K562 (cell line): ENCODE measurements at regions not wholly inside any gene's neighbourhood (a gene's known extent, or its start where the extent isn't known, plus 50 kb on each side); places are given as distances from the start of the nearest gene placed in this dataset.

Experiments
- ETS2 ChIP-seq: IDR thresholded peaks from 2 replicates; pipeline ENCODE4 v1.6.1; 2016; ENCODE audit warnings: borderline replicate concordance, missing genetic modification characterization, mild to moderate bottlenecking, moderate library complexity, missing compliant biosample characterization; ENCODE audit not compliant: poor library complexity, severe bottlenecking
- HDAC2 ChIP-seq: fragments of 450-650 bp; IDR thresholded peaks from 2 replicates; pipeline ENCODE4 v1.6.1; 2016; ENCODE audit warnings: mild to moderate bottlenecking
- HNRNPUL1 ChIP-seq: fragments of 200-400 bp; formaldehyde crosslinking; IDR thresholded peaks from 2 replicates; pipeline ENCODE4 v1.6.1; 2017; ENCODE audit warnings: low read length
- JUN ChIP-seq, 2 experiments: sonication (generic) in 1 of 2; formaldehyde crosslinking in 1 of 2; IDR thresholded peaks; 2 replicates each; pipeline versions ENCODE4 v1.6.1 to v1.8.0; 2012 to 2022; ENCODE audit warnings: borderline replicate concordance in 2 of 2, mild to moderate bottlenecking in 2 of 2, improper control_type of control experiment in 1 of 2, low read depth in 1 of 2, low read length in 1 of 2, missing genetic modification reagents in 1 of 2
- MIER1 ChIP-seq: fragments of 450-650 bp; IDR thresholded peaks from 2 replicates; pipeline ENCODE4 v1.6.1; 2016; ENCODE audit warnings: antibody characterized with exemption, mild to moderate bottlenecking, low read depth
- NCOA1 ChIP-seq: fragments of 450-650 bp; IDR thresholded peaks from 2 replicates; pipeline ENCODE4 v1.6.1; 2016; ENCODE audit warnings: low read depth
- NEUROD1 ChIP-seq: fragments of 150-350 bp; IDR thresholded peaks from 2 replicates; pipeline ENCODE4 v1.6.1; 2014; ENCODE audit warnings: borderline replicate concordance, low read length, low read depth; ENCODE audit not compliant: partially characterized antibody
- POLR2A ChIP-seq: fragments of 450-650 bp; conservative IDR thresholded peaks from 2 replicates; pipeline ENCODE4 v1.6.1; 2016
- ZNF384 ChIP-seq: IDR thresholded peaks from 2 replicates; pipeline ENCODE4 v1.6.1; 2012; ENCODE audit warnings: low read depth, low read length, improper control_type of control experiment
- ZSCAN29 ChIP-seq: fragments of 450-650 bp; IDR thresholded peaks from 2 replicates; pipeline ENCODE4 v1.6.1; 2017
- TF ChIP-seq, protein P1 (sequence below): sonication (generic); formaldehyde crosslinking; IDR thresholded peaks from 2 replicates; pipeline ENCODE4 v1.8.0; 2023; ENCODE audit warnings: mild to moderate bottlenecking, missing genetic modification reagents
- TF ChIP-seq, protein P2 (sequence below), 3 experiments: IDR thresholded peaks in 2 of 3; conservative IDR thresholded peaks in 1 of 3; 2 replicates each; pipeline ENCODE4 v1.5.1; 2011 to 2012; ENCODE audit warnings: low read length in 3 of 3, mild to moderate bottlenecking in 3 of 3, control low read depth in 2 of 3, improper control_type of control experiment in 1 of 3, inconsistent platforms in 1 of 3, low read depth in 1 of 3, mixed read lengths in 1 of 3, moderate library complexity in 1 of 3; ENCODE audit not compliant: insufficient read depth in 2 of 3
- TF ChIP-seq, protein P3 (sequence below): sonication (generic); formaldehyde crosslinking; IDR thresholded peaks from 2 replicates; pipeline ENCODE4 v1.8.1; 2023; ENCODE audit warnings: mild to moderate bottlenecking, missing genetic modification reagents
- TF ChIP-seq, protein P4 (sequence below): conservative IDR thresholded peaks from 2 replicates; pipeline ENCODE4 v1.6.1; 2011; ENCODE audit warnings: low read depth, mild to moderate bottlenecking, low read length; ENCODE audit not compliant: control insufficient read depth

DNA sequence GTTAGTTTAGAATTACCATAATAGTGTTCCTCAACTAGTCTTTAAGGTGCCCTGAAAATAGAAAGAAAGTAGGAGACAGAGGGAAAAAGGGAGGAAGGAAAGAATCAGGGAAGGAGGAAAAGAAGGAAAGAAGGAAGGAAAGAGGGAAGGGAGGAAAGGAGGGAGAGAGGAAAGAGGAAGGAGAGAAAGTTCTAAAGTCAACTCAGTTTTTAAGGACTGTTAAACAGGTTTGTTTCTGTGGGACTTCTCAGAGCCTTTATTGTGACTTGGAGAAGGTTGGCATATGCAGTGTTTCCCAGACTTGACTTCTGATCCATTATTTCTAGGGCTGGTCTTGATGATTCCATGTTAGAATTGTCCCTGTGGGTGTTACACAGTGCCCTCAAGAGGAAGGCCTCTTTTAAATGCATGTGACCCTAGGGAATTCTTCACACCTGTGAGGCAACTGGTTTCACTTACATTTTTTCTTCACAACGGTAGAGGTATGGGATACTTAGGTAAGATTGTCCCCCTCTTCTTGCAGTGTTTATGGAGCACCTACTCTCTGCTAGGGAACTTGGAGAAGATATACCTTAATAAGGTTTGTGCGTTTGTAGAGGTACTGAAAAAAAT lies 132.7 kb upstream of the GMDS start:
- TF ChIP-seq ZNF384 (no peak), JUN (IDR thresholded peaks at IDR 0.05; ENCODE audit: borderline replicate concordance, low read depth, low read length) (no peak), JUN (CRISPR knock-in tag; IDR thresholded peaks at IDR 0.05; ENCODE audit: borderline replicate concordance) (no peak), ZSCAN29 (no peak), NCOA1 (no peak), MIER1 (no peak), HDAC2 (no peak), HNRNPUL1 (no peak), ETS2 (tag) (no peak), POLR2A (no peak), NEUROD1 (no peak)
- TF ChIP-seq, protein P1, sequence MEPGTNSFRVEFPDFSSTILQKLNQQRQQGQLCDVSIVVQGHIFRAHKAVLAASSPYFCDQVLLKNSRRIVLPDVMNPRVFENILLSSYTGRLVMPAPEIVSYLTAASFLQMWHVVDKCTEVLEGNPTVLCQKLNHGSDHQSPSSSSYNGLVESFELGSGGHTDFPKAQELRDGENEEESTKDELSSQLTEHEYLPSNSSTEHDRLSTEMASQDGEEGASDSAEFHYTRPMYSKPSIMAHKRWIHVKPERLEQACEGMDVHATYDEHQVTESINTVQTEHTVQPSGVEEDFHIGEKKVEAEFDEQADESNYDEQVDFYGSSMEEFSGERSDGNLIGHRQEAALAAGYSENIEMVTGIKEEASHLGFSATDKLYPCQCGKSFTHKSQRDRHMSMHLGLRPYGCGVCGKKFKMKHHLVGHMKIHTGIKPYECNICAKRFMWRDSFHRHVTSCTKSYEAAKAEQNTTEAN (CRISPR knock-in tag), result no peak
- TF ChIP-seq, protein P2, sequence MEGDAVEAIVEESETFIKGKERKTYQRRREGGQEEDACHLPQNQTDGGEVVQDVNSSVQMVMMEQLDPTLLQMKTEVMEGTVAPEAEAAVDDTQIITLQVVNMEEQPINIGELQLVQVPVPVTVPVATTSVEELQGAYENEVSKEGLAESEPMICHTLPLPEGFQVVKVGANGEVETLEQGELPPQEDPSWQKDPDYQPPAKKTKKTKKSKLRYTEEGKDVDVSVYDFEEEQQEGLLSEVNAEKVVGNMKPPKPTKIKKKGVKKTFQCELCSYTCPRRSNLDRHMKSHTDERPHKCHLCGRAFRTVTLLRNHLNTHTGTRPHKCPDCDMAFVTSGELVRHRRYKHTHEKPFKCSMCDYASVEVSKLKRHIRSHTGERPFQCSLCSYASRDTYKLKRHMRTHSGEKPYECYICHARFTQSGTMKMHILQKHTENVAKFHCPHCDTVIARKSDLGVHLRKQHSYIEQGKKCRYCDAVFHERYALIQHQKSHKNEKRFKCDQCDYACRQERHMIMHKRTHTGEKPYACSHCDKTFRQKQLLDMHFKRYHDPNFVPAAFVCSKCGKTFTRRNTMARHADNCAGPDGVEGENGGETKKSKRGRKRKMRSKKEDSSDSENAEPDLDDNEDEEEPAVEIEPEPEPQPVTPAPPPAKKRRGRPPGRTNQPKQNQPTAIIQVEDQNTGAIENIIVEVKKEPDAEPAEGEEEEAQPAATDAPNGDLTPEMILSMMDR (IDR thresholded peaks at IDR 0.05 in 2 of 3, conservative IDR thresholded peaks at IDR 0.05 in 1 of 3; ENCODE audit: insufficient read depth in 2 of 3, low read depth in 1 of 3, low read length in 3 of 3), result no peak
- TF ChIP-seq, protein P3, sequence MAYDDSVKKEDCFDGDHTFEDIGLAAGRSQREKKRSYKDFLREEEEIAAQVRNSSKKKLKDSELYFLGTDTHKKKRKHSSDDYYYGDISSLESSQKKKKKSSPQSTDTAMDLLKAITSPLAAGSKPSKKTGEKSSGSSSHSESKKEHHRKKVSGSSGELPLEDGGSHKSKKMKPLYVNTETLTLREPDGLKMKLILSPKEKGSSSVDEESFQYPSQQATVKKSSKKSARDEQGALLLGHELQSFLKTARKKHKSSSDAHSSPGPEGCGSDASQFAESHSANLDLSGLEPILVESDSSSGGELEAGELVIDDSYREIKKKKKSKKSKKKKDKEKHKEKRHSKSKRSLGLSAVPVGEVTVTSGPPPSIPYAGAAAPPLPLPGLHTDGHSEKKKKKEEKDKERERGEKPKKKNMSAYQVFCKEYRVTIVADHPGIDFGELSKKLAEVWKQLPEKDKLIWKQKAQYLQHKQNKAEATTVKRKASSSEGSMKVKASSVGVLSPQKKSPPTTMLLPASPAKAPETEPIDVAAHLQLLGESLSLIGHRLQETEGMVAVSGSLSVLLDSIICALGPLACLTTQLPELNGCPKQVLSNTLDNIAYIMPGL, result no peak
- TF ChIP-seq, protein P4, sequence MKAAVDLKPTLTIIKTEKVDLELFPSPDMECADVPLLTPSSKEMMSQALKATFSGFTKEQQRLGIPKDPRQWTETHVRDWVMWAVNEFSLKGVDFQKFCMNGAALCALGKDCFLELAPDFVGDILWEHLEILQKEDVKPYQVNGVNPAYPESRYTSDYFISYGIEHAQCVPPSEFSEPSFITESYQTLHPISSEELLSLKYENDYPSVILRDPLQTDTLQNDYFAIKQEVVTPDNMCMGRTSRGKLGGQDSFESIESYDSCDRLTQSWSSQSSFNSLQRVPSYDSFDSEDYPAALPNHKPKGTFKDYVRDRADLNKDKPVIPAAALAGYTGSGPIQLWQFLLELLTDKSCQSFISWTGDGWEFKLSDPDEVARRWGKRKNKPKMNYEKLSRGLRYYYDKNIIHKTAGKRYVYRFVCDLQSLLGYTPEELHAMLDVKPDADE, result no peak
